AG04450 (cell line): ENCODE measurements at regions not wholly inside any gene's neighbourhood (a gene's known extent, or its start where the extent isn't known, plus 50 kb on each side); places are given as distances from the start of the nearest gene placed in this dataset.

ENCODE experiments used
- CTCF ChIA-PET: fragments of 300-600, 350-600 bp; formaldehyde crosslinking; extraction: SDS; loops from one replicate; lab custom pipeline; 2022; ENCODE audit warnings: antibody characterized with exemption, inconsistent platforms; lab: Charles Lee
- POLR2A ChIA-PET: fragments of 350-600 bp; formaldehyde crosslinking; extraction: SDS; loops from one replicate; lab custom pipeline; 2021; ENCODE audit warnings: antibody characterized with exemption, inconsistent platforms; lab: Yijun Ruan, JAX
- DNase-seq: peaks from one replicate; pipeline ENCODE4 v3.0.0-alpha.2; 2011; ENCODE audit warnings: low read depth, low spot score
- H3K27ac ChIP-seq: one replicate; pipeline ENCODE4 v1.5.1; 2012; ENCODE audit warnings: low read depth, low read length, control low read depth
- H3K27me3 ChIP-seq: one replicate; pipeline ENCODE4 v1.6.0; 2012; ENCODE audit warnings: low read length; ENCODE audit not compliant: control insufficient read depth, insufficient read depth
- H3K4me3 ChIP-seq: 2 replicates; pipeline ENCODE4 v1.5.1; 2011; ENCODE audit warnings: mild to moderate bottlenecking, low read depth, low read length, control low read depth
- H3K9me3 ChIP-seq: 2 replicates; pipeline ENCODE4 v1.5.1; 2012; ENCODE audit warnings: low read length; ENCODE audit not compliant: control insufficient read depth, insufficient read depth
- TF ChIP-seq, protein P1 (sequence below): IDR thresholded peaks from 2 replicates; pipeline ENCODE4 v1.5.1; 2011; ENCODE audit warnings: low read depth, low read length, control low read depth, inconsistent platforms

DNA sequence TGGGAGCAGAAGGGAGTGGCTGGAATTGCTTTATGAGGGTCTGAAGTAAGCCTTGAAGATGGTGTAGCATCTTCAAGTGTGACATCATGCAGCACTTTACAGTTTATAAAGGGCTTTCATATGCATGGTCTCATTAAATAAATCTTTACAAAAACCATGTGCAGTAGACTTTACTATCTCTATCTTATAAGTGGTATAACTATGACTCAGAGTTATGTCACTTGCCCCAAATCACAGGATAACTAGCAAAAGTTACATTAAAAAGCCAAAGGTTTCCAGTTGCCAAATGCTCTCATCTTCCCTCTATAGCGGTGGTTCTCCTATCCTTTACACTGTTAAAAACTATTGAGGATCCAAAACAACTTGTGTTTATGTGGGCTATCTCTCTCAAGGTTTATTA lies 687.7 kb upstream of the MARCKS start:
- Histone ChIP-seq H3K4me3 (no peak overlapping the region), H3K9me3 (no peaks in the 10 kb centered on the region; the same call in 1 of the 2 replicates), H3K27me3 (no peaks in the 10 kb centered on the region), H3K27ac (no peak overlapping the region)
- no peak for DNase-seq
- ChIA-PET POLR2A (no interaction called here), CTCF (interaction anchor here (0.6 to 1.3 kb wide), 2 partner anchors 9 to 167 kb away, joined by 3 read pairs; no protein-coding TSS in a partner anchor)
- TF ChIP-seq, protein P1, sequence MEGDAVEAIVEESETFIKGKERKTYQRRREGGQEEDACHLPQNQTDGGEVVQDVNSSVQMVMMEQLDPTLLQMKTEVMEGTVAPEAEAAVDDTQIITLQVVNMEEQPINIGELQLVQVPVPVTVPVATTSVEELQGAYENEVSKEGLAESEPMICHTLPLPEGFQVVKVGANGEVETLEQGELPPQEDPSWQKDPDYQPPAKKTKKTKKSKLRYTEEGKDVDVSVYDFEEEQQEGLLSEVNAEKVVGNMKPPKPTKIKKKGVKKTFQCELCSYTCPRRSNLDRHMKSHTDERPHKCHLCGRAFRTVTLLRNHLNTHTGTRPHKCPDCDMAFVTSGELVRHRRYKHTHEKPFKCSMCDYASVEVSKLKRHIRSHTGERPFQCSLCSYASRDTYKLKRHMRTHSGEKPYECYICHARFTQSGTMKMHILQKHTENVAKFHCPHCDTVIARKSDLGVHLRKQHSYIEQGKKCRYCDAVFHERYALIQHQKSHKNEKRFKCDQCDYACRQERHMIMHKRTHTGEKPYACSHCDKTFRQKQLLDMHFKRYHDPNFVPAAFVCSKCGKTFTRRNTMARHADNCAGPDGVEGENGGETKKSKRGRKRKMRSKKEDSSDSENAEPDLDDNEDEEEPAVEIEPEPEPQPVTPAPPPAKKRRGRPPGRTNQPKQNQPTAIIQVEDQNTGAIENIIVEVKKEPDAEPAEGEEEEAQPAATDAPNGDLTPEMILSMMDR: no peak

GRCh38 chr6:113170454-113170853 lies 686.7 kb upstream of the MARCKS start:
- no peak for DNase-seq
- Histone ChIP-seq H3K9me3 (no peaks in the 10 kb centered on the region; the same call in 1 of the 2 replicates), H3K4me3 (no peak overlapping the region), H3K27ac (no peak overlapping the region), H3K27me3 (no peaks in the 10 kb centered on the region)
- ChIA-PET CTCF (no interaction called here), POLR2A (no interaction called here)
- TF ChIP-seq, protein P1: no peak

DNA sequence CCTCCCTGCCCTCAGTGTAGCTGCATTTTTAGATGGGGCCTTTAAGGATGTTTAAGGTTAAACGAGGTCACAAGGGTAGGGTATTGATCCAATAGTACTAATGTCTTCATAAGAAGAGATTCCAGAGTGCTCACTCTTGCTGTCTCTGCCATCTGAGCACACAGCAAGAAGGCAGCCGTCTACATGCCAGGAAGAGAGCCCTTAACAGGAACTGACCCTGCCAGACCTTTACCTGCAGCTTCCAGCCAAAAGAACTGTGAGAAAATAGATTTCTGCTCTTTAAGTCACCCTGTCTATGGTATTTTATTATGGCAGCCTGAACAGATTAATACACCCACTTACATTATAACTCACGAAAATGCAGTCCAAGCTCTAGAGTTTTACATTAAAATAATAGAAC lies 685.3 kb upstream of the MARCKS start:
- TF ChIP-seq, protein P1: no peak
- CTCF ChIA-PET: no interaction called here
- POLR2A ChIA-PET: no interaction called here

DNA sequence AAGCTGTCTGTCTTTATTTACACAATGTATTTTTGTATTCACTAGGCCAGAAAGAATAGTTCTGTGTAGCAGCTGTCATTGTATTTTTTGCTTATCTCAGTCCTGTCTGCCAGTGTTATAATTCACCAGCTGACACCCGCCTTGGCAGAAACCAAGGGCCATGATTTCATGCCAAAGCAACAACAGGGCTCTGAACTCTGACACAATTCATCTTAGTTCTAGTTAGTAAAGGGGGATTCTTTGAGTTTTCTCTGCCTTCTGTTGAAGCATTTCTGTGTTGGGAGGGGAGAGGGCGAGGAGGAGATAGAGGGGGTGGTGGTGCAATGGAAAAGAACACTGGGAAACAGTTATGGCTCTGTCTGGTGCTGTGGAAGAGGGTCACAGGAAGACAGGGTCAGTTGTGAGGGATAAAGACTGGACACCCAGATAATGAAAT lies 684.6 kb upstream of the MARCKS start:
- no peak for DNase-seq
- Histone ChIP-seq H3K27me3 (no peaks in the 10 kb centered on the region), H3K27ac (no peak overlapping the region), H3K9me3 (no peaks in the 10 kb centered on the region; the same call in 1 of the 2 replicates), H3K4me3 (no peak overlapping the region)
- CTCF ChIA-PET: no interaction called here
- POLR2A ChIA-PET: no interaction called here
- TF ChIP-seq, protein P1: no peak

More for the DNA sequence above, 685.3 kb upstream of the MARCKS start:
- Histone ChIP-seq H3K4me3 (no peak overlapping the region), H3K27me3 (no peaks in the 10 kb centered on the region), H3K27ac (no peak overlapping the region), H3K9me3 (no peaks in the 10 kb centered on the region; the same call in 1 of the 2 replicates)
- no peak for DNase-seq

GRCh38 chr6:113178349-113178748 lies 678.8 kb upstream of the MARCKS start:
- TF ChIP-seq, protein P1: no peak
- Histone ChIP-seq H3K27me3 (no peaks in the 10 kb centered on the region), H3K27ac (no peak overlapping the region), H3K4me3 (no peak overlapping the region), H3K9me3 (no peaks in the 10 kb centered on the region)
- DNase-seq: no peak
- CTCF ChIA-PET: interaction anchor here (1.5 kb wide), 1 partner anchor 10 kb away, joined by 3 read pairs; no protein-coding TSS in a partner anchor
- POLR2A ChIA-PET: no interaction called here
